Activated naive CD8-positive, alpha-beta T cell treated with anti-CD3 and anti-CD28 coated beads, Interleukin-2, amount 50 U/mL, for 16 hours (primary cell): ENCODE measurements at regions not wholly inside any gene's neighbourhood (a gene's known extent, or its start where the extent isn't known, plus 50 kb on each side); places are given as distances from the start of the nearest gene placed in this dataset.

Source experiments
- DNase-seq: peaks from one replicate; pipeline ENCODE4 v3.0.0-alpha.2; 2020; ENCODE audit warnings: low read depth, low spot score

GRCh38 chr5:8137941-8138550, 269.1 kb downstream of the MTRR start:
- no peak for DNase-seq

GRCh38 chr5:8138884-8139283, 269.9 kb downstream of the MTRR start:
- no peak for DNase-seq

DNA sequence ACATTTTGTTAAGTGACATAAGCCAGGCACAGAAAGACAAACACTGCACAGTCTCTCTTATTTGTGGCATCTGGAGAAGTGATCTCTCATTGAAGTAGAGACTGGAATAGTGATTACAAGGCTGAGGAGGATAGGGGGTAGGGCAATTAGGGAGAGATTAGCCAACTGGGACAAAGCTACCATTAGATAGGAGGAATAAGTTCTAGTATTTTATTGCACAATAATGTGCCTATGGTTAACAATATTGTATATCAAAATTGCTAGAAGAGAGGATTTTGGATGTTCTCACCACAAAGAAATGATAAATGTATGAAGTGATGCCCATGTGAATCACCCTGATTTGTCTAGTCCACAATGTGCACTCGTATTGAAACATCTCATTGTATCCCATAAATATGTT, 281.8 kb downstream of the MTRR start:
- DNase-seq, result no peak

GRCh38 chr5:8156706-8157105, 287.8 kb downstream of the MTRR start:
- DNase-seq, result no peak

GRCh38 chr5:8157320-8157822, 288.4 kb downstream of the MTRR start:
- no peak for DNase-seq

DNA sequence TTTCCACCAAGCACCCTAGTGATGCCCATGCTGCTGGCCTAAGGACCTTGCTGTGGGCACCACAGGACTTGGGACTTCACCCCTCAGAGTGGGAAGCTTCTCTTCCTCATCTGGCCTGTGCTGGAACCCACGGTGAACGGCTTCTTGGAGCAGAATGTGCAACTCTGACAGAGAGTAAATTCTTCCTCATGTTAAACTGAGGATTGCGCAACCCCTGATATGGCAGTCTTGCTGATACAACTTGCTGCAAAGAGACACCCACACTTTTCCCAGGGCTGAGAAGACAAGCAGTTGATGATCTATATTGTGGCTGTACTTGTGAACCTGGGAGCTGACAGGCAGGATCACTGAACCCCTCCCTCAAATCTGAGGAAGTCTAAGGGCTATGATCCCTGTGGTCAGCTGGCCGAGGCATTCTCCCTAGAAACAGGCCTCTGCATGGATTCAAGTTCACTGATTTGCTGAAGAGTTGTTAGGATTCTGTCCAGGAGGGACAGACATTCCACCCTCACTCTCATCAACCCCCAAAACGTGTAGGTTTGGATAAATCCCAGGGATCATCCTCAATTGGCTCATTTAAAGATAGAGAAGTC, 307.2 kb downstream of the MTRR start:
- DNase-seq, result no peak

GRCh38 chr5:8184455-8185063, 315.6 kb downstream of the MTRR start:
- DNase-seq, result no peak

- DNase-seq, result no peak
These were observed 316.9 kb downstream of the MTRR start for GRCh38 chr5:8185852-8186251.

GRCh38 chr5:8188874-8189565, 320.1 kb downstream of the MTRR start:
- DNase-seq, result no peak

GRCh38 chr5:8192840-8193239, 323.9 kb downstream of the MTRR start:
- no peak for DNase-seq

DNA sequence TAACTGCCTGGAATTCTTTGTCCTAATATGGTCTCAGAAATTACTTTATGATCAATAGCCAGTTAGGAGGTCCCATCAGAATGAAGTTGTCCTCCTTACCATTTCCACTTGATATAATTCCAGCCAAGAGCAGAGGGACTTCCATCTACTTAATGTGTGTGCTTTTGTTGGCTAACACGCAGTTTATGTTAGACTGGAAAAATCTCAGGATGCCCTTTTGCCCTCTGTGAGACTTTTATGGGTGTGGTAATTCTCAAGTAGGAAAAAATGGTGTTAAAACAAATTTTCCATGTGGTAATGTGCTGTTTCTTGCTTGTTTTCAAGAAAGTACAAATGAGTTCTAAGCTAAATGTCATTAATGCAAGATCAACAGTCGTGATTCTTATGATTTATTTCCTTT, 327.1 kb downstream of the MTRR start:
- no peak for DNase-seq

DNA sequence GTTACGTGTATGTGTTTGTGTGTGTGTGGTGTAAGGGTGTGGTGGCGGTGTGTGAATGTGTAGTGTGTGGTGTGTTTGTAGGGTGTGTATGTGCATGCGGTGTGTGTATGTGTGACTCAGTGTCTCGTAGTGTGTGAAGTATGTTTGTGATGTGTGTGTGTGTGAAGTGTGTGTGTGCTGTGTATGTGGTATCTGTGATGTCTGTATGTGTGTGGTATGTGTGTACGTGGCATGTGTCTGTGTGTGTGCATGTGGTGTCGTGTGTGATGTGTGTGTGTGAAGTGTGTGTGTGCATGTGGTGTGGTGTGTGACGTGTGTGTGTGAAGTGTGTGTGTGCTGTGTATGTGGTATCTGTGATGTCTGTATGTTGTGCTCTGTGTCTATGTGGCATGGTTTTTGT, 339.4 kb downstream of the MTRR start:
- no peak for DNase-seq

- DNase-seq, result no peak
These were observed 340.6 kb downstream of the MTRR start for GRCh38 chr5:8209500-8209899.

- DNase-seq, result no peak
These were observed 344.8 kb downstream of the MTRR start for GRCh38 chr5:8213701-8214240.

DNA sequence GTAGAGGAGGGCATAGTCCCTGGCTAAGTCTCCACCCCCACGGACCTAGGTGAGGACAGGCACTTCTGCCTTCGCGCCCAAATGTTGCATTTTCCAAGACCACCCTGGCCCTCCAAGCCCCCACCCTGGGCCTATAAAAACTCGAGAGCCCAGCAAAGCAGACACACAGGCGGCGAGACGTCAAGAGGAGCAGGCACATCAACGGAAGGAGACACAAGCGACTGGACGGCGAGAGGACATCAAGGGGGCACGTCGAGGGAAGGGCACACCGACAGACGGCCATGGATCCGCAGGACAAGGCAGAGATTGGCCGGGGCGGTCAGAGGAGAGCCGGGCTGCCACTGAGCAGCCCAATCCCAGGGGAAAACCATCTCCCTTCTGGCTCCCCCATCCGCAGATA, 348.0 kb downstream of the MTRR start:
- DNase-seq, result no peak

DNA sequence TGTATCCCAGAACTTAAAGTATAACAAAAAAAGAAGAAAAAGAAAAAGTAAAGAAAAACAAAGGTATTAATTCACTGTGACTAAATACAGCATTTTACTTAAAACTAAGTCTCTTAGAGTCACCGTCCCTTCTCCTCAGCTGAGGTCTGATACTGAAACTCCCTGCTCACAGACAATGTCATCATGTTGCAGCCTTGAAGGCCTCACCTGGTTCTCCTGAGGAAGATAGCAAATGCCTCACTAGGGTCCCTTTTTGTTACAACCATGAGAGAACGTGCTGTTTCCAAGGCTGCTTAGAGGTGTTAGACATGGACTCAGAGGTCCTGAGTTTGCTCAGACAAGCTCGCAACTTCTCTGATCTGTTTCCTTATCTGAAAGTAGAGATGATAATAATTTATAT, 357.2 kb downstream of the MTRR start:
- no peak for DNase-seq

DNA sequence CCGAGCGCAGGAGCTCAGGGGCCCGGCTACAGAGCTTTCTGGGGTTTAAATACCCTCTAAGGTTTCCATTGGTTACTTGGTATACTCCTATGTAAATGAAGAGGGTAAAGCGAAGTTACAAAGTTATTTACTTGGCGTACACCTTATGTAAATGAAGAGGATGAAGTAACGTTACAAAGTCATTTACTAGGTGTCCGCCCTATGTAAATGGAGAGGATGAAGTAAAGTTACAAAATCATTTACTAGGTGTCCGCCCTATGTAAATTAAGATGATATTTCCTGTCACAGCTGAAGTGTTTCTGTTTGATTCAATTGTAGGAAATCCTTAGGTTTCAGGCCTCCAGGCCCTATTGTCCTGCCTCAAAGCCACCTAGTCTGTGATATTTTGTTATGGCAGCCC, 358.2 kb downstream of the MTRR start:
- DNase-seq, result no peak

DNA sequence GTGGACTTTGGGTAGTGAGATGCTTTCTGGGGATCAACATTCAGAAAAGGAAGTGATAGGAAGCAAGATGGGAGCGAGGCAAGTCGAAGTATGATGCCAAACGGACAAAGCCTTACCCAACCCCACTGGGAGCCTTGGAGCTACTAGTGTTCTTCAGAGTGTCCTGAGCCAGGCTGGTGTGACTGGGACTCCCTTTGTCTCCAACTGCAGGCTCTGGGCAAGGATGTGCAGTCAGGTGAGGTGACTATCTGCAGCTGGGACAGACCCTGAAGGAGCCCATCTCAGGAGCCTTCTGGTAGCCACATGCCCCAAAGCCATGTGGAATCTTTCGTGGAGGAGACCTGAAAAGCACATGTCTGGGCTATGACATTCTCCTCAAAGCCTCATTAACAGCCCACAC, 360.6 kb downstream of the MTRR start:
- no peak for DNase-seq

DNA sequence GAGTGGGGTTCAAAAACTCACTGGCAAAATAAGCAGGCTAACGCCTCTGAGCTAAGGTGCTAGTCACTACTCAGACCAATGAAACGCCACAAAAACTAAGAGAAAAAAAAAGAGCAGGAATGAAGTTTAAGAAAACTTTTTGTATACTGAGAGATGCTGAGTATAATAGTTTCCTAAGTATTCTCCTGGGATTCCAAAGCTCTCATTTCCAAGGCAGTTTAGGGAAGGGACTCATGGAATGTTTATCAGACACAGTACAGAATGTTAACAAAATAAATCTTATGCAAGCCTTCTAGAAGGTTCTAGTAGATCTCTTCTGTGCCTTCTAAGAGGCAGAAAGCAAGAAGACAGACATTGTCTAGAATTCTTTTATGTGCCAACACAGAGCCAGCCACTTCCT, 361.9 kb downstream of the MTRR start:
- DNase-seq, result no peak

- no peak for DNase-seq
These were observed 364.5 kb downstream of the MTRR start for GRCh38 chr5:8233479-8233878.

- DNase-seq, result no peak
These were observed 365.3 kb downstream of the MTRR start for GRCh38 chr5:8234179-8234770.

- DNase-seq, result no peak
These were observed 369.1 kb downstream of the MTRR start for GRCh38 chr5:8238080-8238479.
